Esophagus squamous epithelium (tissue), 4 donors: ENCODE measurements at regions not wholly inside any gene's neighbourhood (a gene's known extent, or its start where the extent isn't known, plus 50 kb on each side); places are given as distances from the start of the nearest gene placed in this dataset.

Experiments
- CTCF ChIP-seq, 6 experiments: fragments of 450-650 bp in 4 of 6; fragments of 200-600 bp in 2 of 6; sonication (generic) in 2 of 6; IDR thresholded peaks; one replicate each; pipeline ENCODE4 v1.5.1; 2016 to 2019; ENCODE audit warnings: antibody characterized with exemption in 6 of 6, mild to moderate bottlenecking in 4 of 6, moderate library complexity in 4 of 6
- POLR2A ChIP-seq, 4 donors: fragments of 450-650 bp; IDR thresholded peaks; one replicate each; pipeline ENCODE4 v1.6.1; 2017; ENCODE audit warnings: antibody characterized with exemption in 4 of 4, mild to moderate bottlenecking in 4 of 4, moderate library complexity in 3 of 4

- peak in 1 of 6 experiments; percentile 22 for TF ChIP-seq CTCF (IDR thresholded peaks at IDR 0.05)
- no peak for TF ChIP-seq POLR2A (IDR thresholded peaks at IDR 0.05)
Observed at GRCh38 chr9:75588808-75589207, 301.7 kb upstream of the PCSK5 start.
